ENCODE measurements at regions not wholly inside any gene's neighbourhood (a gene's known extent, or its start where the extent isn't known, plus 50 kb on each side); places are given as distances from the start of the nearest gene placed in this dataset.
"Not testable (repeated sequence)": the region's sequence is repeated elsewhere in the genome, so short reads cannot be mapped to it uniquely, and the experiment has no call there.

DNA sequence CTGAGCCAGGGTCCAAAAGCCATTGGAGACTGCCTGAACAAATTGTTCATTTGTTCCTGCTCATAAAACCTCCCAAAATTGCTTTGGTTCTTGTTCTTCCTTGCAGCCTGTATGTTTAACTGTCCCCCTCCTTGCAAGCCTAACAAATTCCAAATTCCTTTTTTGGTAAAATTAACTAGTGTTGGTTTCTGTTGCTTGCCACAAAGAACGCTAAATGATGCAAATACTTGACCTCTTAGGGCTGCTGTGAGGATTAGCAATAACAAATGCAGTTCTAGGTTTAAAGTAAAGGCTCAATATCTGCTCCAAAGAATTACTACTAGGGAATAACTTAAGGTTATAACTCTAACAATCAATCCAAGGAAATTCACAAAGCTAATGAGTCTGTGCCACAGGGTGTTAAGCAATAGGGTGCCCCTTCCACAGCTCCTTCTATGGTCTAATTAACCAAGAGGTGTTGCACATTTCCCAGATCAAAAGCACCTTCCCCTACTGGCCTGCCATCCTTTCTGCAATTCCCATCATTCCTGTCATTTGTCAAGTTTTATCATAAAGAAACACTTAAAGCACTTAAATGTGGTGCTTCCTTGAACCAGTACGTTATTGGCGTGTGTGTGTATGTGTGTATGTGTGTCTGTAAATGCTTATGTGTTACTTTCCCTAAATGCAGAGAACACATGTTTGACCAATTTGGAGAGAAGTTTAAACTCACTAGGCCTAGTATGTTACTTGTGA is 110.2 kb downstream of the RAP2A start:
- no peak overlapping the region for H3K4me3 ChIP-seq (ENCODE audit: low read depth, low read length)
- TF ChIP-seq, protein P1, sequence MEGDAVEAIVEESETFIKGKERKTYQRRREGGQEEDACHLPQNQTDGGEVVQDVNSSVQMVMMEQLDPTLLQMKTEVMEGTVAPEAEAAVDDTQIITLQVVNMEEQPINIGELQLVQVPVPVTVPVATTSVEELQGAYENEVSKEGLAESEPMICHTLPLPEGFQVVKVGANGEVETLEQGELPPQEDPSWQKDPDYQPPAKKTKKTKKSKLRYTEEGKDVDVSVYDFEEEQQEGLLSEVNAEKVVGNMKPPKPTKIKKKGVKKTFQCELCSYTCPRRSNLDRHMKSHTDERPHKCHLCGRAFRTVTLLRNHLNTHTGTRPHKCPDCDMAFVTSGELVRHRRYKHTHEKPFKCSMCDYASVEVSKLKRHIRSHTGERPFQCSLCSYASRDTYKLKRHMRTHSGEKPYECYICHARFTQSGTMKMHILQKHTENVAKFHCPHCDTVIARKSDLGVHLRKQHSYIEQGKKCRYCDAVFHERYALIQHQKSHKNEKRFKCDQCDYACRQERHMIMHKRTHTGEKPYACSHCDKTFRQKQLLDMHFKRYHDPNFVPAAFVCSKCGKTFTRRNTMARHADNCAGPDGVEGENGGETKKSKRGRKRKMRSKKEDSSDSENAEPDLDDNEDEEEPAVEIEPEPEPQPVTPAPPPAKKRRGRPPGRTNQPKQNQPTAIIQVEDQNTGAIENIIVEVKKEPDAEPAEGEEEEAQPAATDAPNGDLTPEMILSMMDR (conservative IDR thresholded peaks at IDR 0.05; ENCODE audit: low read depth, low read length) = peak; percentile 5
- peak; percentile 80 for DNase-seq (ENCODE audit: low read depth)

DNA sequence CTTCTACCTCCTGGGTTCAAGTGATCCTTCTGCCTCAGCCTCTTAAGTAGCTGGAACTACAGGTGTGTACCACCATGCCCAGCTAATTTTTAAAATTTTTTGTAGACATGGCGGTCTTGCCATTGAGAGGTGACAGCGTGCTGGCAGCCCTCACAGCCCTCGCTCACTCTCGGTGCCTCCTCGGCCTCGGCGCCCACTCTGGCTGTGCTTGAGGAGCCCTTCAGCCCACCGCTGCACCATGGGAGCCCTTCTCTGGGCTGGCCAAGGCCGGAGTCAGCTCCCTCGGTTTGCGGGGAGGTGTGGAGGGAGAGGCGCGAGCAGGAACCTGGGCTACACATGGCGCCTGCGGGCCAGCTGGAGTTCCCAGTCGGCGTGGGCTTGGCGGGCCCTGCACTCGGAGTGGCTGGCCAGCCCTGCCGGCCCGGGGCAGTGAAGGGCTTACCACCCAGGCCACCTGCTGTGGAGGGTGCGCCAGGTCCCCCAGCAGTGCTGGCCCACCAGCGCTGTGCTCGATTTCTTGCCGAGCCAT is 111.1 kb downstream of the RAP2A start:
- not testable (repeated sequence) for DNase-seq (ENCODE audit: low read depth); H3K4me3 ChIP-seq (ENCODE audit: low read depth, low read length)

DNA sequence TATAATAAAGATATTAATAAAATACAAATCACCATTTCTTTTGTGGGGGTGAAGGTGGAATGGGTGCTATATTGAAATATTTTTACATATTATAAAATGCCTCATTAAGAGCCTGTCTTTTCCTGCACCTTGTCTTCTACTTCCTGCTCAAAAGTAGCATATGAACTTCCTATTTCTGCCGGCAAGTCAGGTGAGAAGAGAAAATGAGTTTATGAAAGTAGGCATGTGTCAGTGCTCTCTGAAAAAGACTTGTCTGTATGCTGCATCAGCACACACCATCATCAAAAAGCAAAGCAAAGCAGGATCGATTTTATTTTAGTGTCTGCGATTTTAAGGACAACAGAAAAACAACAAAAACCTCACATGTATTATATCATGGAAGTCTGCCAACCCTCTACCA is 114.2 kb downstream of the RAP2A start:
- no peak for DNase-seq (ENCODE audit: low read depth)
- TF ChIP-seq, protein P1 (conservative IDR thresholded peaks at IDR 0.05; ENCODE audit: low read depth, low read length) = no peak
- no peak overlapping the region for H3K4me3 ChIP-seq (ENCODE audit: low read depth, low read length)

DNA sequence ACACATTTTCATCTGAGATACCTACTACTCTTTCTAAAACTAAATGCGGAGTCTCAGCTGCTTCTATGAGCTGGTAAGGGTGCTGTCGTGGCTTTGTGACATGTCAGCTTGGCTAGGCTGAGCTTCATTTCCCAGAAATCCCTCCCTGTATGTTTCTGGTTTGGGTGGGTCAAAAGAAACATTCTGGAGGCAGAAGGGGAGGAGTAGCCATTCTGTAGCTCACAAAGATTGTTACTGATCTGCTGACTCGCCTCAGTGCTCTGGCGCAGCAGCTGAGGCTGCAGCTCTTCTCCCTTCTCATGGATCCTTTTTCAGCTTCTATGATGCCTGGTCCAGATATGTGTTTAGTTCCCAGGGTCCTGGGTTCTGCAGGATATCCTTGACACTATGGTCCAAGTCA is 114.7 kb downstream of the RAP2A start:
- H3K4me3 ChIP-seq (ENCODE audit: low read depth, low read length) = no peak overlapping the region
- TF ChIP-seq, protein P1 (conservative IDR thresholded peaks at IDR 0.05; ENCODE audit: low read depth, low read length) = no peak
- DNase-seq (ENCODE audit: low read depth) = no peak

DNA sequence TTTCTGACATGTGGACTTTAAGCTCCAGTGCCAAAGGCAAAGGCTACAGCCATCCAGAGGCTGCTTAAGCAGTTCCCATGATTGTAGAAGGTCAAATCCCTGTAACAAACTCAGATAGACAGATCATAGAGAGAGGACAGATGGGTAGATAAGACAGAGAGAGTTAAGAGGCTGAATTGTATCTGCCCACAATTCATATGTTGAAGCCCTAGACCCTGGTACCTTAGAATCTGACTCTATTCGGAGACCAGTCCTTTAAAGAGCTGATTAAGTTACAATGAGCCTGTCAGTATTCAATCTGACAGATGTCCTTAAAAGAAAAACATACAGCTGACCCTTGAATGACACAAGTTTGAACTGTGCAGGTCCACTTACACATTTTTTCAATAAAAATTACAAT is 115.2 kb downstream of the RAP2A start:
- no peak for DNase-seq (ENCODE audit: low read depth)
- no peak overlapping the region for H3K4me3 ChIP-seq (ENCODE audit: low read depth, low read length)
- TF ChIP-seq, protein P1 (conservative IDR thresholded peaks at IDR 0.05; ENCODE audit: low read depth, low read length) = no peak

DNA sequence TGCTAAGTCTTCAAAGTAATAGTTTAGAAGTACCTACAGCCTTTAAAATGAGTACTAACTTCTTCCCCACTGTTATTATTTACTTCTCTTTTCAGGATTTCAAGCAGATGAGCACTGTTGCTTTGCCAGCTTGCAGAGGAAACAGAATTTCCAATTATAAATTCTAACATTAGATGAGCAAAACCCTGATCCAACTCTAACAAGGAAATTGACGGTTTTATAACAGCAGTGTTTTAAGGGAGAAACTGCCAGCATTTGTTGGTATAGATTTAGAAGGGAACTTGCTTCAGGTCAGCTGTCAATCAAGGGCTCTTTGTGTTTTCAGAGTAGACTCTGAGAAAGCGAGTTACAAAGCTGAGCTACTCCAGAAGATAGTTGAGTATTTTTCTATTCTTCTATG is 120.5 kb downstream of the RAP2A start:
- TF ChIP-seq, protein P1 (conservative IDR thresholded peaks at IDR 0.05; ENCODE audit: low read depth, low read length) = no peak
- DNase-seq (ENCODE audit: low read depth) = no peak
- H3K4me3 ChIP-seq (ENCODE audit: low read depth, low read length) = no peak overlapping the region

DNA sequence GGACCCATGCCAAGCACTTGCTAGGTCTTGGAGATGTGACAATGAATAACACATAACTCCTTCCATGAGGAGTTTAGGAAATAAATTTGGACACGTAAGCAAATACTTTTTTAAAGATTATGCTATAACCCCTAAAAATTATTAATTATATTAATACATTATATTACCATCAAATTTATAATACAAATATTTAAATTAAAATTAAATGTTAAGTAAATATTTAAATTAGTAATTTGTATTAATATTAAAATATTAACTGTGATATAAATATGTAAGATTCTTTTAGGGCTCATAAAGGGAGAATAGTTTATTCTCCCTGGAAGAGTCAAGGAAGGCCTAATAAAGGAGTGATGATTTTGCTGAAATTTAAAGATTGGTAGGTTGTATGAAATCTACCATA is 121.1 kb downstream of the RAP2A start:
- TF ChIP-seq, protein P1 (conservative IDR thresholded peaks at IDR 0.05; ENCODE audit: low read depth, low read length) = no peak
- H3K4me3 ChIP-seq (ENCODE audit: low read depth, low read length) = no peak overlapping the region
- DNase-seq (ENCODE audit: low read depth) = no peak

Data from choroid plexus epithelial cell (primary cell).